ENCODE measurements at regions not wholly inside any gene's neighbourhood (a gene's known extent, or its start where the extent isn't known, plus 50 kb on each side); places are given as distances from the start of the nearest gene placed in this dataset.
A peak's percentile ranks its signal among the peaks of the same experiment; 100 is the strongest.

DNA sequence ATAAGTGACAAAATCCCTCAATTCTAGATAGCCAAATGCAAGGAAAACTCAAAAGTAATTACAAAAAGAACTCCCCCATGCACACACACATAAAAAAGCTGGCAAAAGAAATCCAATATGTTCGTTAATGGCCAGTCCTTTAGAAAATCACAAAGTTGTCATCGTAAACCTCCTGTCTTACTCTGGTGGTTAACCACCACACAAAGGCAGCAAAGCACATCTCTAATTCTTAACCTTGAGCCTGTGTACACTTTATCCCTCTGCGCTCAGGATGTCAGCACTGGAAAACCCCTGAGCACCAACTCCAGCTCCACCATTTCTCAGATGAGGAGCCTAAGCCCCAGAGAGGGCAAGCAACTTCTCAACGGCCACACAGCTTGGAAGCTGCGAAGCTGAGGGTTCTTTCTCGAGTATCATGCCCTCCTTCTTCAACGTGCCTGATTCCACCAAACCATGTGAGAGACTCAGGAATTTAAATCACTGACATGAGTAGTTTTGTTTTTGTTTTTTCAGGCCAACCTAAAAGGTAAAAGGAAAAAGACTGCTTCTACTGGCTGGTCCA, 72.5 kb downstream of the C16orf95 start:
- no peak for DNase-seq

DNA sequence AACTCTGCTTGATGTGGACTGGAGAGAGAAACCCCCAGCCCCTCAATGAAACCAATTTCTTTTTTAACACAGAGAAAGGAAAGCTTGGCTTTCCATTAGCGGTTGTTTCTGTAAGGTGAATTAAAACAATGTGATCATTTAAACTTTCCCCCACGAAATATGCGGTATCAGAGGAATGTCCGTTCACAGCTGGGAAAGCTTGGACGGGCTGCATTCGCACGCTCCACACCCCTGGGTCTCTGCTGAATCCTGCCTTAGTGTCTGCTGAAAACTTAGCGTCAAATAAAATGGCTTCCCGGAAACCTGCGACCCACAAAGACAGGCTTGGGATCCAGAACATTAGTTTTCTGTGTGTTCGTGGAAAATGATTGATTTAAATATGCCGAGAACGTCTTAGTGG, 71.7 kb downstream of the C16orf95 start:
- DNase-seq: no peak

DNA sequence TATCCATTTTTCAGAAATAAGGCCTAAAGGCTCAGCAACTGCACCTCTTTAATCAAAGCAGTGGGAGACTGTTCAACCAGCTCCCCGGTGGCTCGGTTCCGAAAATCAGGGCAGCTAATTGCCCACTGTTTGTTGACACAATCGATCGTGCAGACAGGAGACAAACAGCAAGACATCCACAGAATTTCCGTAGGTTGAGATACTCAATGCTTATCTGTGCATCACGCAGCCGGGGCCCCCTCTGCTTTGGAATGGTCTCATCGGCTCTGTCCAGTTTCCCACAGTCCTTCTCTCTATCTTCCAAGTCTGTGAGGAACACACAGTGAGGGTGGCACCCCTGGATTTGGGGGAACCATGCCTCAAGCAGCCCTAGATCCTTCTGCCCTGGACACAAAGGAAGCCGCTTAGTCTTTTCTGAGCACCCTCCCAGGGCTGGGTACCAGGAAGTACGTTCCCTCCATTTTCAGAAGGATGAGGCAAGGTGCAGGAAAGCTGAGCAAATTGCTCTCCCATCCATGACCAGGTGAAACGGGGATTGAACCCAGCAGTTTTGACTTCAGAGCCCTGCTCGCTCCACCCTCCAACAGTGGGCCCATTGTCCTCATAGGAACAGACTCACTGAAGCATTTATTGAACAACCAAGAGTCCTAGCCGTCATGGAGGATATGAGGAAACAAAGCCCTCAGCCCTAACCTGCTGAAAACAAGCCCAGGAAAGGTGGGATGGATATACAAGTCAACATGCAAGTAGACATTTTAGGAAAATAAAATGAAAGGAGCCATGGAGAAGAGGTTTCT, 70.7 kb downstream of the C16orf95 start:
- DNase-seq: peak; percentile 65

DNA sequence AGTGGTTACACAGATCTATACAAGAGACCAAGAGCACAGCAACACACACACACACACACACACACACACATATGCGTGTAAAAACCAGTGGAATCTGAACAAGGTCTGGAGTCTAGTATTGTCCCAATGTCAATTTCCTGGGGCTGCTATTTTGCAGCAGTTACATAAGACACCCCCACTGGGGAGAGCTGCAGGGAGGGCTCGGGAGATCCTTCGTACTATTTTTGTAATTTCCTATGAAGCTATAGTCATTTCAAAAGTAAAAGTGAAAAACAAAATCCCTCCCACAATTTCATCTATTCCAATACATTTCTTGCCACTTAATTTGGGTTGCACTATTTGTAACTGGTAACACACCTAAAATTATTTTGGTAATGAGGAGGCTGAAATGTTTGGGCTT, 68.5 kb downstream of the C16orf95 start:
- no peak for DNase-seq

DNA sequence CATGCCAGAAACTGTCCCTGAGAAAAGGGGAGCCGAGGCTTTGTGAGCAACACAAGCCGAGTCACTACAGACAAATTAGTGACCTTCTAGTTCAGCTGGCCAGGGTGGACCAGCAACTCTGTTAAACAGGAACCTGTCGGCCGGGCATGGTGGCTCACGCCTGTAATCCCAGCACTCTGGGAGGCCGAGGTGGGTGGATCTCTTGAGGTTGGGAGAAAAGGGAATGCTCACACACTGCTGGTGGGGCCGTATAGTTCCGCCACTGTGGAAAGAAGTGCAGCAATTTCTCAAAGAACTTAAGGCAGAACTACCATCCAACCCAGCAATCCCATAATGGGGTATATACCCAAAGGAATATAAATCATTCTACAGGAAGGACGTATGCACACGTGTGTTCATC, 67.8 kb downstream of the C16orf95 start:
- DNase-seq: no peak

DNA sequence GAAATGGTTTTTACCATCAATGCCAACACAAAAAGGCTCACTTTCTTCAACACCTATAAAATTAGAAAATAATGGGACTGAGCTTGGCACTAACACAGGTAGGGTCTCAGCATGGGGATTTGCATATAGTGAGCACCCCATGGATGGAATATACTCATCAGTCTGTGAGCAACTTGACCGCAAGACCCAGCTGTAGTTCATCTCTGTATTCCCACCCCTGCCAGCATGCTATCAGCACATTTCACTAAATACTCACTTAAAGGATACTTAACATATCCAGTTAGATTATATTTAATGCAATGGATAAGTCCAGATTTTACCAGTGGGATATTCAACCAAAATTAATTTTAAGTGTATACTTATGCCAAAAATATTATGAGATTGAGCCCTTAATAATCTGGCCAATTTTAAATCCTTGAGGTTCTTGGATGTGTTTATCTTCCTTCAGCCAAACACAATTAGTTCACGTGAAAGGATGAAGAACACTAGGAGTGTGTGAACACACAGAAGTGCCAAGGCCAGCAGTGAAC, 66.7 kb downstream of the C16orf95 start:
- no peak for DNase-seq

DNA sequence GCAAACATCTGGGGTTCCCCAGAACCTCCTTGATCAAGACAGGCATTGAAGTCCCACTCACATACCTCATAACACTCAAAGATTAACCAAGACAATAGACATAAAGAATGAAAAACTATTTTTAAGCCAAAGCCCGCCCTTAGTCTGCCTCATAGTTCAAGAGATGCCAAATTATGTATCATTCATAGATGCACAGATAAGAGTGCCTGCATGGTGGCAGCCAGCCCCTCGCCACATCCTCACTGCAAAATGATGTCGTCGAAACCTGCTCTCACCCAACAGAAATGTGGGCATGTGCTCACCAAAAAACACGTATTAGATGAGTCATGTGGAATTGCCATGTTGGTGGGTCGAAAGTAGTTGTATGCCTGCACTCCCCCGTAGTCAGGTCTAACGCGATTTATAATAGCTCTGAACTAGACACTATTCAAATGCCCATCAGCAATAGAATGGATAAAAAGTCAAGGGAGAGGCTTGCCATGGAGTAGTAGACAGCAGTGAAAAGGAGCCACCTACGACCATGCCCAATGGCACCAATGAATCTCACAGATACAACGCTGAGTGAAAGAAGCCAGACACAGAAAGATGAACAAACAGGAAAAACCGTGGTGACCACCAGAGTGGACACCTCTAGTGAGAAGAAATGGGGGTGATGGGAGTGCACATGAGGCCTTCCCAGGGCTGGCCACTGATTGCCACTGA, 64.8 kb downstream of the C16orf95 start:
- no peak for DNase-seq
